Middle frontal gyrus (tissue), 1 donor: ENCODE measurements at regions not wholly inside any gene's neighbourhood (a gene's known extent, or its start where the extent isn't known, plus 50 kb on each side); places are given as distances from the start of the nearest gene placed in this dataset.

ENCODE experiments used
- DNase-seq: peaks from one replicate; pipeline ENCODE4 v3.0.0-alpha.2; 2015; ENCODE audit warnings: low spot score; ENCODE audit errors: extremely low spot score

DNA sequence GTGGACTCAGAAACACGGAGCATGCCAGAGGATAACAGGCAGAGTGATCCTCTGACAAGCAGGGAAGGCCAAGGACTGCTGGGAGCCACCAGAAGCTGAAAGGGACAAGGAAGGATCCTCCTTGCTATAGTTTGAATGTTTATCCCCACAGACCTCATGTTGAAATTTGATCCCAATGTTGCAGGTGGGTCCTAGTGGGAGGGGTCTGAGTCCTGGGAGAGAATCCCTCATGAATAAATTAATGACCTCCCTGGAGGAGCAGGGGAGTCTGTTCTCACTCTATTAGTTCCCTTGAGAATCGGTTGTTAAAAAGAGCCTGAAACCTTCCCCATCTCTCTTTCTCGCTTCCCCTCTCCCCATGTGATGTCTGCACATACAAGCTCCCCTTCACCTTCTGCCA, 124.4 kb downstream of the FBXO15 start:
- DNase-seq = no peak

DNA sequence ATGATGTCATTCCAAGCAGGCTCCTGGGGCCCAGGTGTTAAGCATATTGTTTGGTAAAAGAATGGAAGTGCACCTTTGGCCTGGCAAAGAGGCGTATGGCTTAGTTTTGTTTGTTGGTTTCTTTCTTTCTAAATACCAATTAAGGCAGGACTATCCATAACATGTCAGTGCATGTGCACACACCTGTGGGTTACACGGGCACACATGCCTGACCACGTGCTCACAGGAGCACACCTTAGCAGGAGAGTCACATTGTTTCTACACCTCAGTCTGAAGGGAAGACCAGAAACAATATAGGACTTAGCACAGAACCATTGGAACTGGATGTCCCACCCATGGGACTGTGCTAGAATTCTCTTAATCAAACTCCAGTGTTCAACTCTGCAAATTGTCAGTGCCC, 127.8 kb downstream of the FBXO15 start:
- no peak for DNase-seq

DNA sequence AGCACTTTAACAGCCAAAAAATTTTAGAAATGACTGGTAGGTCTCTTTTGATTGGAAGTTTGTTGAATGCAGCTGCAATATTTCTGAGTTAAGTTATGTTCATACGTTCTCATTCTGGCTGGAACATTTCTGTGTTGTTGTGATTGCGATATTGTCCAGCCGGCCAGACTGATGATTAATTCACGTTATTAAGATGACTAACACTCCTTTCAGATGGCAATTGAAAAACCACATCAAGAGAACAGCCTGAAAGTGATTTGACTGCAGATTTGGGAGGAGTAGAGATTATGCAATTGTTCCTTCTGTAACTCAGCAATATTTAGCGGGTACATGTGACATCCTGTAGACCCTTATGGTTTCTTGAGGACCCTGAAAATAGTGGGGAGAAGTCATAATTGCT, 133.7 kb downstream of the FBXO15 start:
- no peak for DNase-seq

DNA sequence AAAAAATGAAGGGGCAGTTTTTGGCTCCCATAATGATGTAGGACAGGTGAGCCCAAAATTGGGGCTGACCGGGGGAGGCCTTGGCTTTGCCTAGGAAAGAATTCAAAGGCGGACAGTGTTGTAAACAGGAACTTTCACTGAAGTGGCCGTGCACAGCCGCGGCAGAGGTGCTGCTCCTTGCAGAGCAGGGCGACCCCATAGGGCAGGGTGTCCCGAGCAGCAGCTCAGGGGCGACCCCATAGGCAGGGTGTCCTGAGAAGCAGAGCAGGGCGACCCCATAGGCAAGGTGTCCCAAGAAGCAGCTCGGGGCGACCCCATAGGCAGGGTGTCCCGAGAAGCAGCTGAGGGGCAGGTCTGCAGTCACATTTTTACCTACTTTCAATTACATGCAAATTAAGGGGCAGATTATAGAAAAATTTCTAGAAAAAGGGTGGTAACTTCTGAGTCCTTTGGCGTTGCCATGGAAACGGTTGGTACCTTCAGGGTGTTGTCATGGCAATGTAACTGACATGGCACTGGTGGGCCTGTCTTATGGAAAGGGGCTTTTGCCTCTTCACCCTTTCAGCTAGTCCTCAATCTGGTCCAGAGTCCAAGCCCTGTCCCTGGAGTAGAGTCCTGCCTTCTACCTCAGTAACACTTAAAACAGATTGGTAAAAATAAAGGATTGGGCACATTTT, 134.5 kb downstream of the FBXO15 start:
- DNase-seq = no peak

DNA sequence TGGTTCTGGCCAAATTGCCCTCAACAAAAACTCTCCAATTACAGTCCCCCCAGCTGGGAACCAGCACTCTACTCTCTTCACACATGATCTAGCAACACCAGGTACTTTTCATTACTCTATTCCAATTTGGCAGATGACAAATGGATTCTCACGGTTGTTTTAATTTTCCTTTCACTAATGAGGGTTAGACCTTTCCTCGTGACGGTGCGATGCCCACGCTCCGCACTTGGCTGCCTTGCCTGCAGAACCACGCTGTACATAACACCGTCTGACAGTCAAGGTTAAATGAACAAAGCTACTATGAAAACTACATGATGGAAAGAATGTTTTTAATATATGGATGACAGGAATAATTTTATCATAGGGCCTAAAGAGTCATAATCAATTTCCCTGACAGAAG, 141.5 kb downstream of the FBXO15 start:
- DNase-seq = no peak

DNA sequence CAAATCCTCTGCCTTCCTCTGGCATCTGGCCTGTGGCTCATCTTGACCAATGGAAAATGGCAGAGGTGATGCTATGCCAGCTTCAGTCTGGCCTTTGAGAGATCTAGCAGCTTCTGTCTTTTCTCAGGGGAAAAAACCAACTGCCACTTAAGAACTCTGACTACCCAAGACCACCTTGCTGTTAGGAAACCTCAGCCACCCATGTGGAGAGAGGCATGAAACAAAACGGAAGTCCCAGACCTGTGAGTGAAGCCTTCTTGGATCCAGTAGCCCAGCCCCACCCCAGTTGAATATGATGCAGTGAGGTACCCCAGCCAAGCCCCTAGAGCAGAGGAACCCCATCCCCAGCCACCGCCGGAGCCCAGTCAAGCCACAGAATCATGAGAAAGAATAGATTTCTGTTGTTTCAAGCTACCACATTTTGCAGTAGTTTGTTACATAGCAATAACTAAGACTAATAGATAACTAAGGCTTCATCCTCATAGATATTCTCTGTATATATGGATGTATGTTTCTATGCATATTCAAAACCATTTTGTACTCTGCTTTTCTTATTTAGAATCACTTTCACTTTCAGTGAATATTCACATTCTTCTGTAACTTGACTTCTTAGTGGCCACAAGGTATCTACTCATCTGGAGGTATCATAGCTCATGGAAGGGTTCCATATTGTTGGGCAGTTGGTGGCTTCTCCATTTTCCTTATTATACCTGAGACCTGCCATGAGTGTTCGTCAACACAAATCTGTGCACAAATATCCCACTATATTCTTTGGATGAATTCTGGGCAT, 142.1 kb downstream of the FBXO15 start:
- DNase-seq = no peak

DNA sequence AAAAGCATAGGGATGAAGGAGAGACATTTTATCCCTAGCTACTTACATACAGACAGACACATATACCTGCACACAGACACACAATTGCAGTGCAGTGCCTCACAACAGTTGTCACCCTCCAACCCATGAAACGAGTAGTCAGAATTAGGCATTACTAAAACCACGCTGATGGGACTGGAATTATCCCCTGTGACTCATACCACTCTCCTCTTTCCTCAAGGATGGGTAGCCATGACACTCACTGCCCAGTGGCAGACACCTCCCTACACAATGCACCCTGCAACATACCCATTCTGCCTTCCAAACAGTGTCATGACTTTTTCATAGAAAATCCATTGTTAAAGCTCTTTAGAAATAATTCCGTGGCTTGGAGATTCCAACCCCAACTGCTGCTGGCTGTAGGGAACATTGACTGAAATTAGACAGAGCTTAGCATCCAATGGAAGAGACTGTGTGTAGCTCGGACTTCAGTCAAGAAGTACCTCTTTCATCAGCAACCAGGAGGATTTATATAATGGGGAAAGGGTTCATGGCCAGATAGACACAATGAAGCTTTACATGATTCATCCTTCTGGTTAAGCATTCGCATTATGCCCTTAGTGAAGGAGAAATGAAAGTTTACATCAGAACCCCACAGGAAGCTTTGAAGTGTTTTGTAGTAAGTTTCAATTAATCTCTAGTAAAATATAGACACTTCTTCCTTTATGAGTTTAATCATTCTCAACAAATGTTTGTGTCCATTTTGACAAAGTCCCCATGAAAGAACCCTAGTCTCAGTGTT, 155.2 kb downstream of the FBXO15 start:
- no peak for DNase-seq

DNA sequence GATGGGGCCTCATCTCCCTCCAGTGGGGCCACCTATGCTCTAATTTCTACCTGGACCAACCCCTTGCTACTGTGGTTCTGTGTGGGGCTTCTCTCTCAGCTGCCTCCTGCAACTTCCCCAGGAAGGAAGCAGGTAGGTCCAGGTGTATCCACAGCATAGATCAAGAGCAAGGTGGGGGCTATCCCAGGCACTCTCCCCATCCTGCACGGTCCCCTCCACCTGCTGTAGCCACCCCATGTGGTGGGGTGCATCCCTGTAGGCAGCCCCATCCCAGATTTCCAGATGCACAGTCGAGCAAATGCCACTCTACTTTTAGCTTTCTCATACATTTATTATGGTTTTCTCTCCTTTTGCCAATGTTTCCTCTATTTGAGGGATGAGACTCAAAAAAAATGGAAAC, 156.1 kb downstream of the FBXO15 start:
- no peak for DNase-seq

DNA sequence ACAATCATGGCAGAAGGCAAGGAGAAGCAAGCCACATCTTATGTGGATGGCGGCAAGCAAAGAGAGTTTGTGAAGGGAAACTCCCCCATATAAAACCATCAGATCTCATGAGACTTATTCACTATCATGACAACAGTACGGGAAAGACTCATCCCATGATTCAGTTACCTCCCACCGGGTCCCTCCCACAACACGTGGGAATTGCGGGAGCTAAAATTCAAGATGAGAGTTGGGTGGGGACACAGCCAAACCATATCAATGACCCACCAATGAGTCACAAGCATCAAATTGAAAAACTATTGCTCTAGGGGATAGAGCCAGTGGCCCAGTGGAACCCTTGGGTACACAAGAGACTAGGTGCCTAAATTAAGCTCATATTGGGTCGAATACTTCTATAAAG, 157.4 kb downstream of the FBXO15 start:
- no peak for DNase-seq

DNA sequence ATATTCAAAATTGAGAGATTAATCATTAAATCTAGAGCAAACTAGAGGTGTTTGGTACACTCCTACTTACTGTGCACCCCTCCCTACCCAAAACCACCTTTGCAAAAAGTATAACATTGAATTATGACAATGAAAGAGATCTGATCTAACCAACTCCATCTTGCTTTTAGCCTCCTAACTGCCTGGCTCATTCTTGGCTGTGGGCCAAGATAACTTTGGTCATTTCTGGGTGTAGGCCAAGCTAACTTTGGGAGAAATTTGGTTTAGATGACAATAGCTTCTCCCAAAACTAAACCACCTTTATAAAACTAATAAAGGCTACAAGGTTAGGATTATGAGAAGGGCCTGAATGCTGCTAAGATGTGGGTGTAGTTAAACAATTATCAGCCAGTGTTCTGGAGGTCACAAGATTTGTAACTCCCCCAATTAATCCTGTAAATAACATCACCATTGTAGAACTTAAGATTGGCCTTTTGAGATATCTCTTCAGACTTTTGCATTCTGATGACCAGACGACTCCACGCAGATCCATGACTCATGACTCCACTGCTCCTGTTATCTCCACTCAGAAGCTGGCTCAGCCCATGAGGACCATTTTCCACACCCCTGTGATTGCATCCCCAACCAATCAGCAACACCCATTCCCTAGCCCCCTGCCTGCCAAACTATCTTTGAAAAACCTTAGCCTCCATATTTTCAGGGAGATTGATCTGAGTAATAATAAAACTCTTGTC, 160.2 kb downstream of the FBXO15 start:
- no peak for DNase-seq

DNA sequence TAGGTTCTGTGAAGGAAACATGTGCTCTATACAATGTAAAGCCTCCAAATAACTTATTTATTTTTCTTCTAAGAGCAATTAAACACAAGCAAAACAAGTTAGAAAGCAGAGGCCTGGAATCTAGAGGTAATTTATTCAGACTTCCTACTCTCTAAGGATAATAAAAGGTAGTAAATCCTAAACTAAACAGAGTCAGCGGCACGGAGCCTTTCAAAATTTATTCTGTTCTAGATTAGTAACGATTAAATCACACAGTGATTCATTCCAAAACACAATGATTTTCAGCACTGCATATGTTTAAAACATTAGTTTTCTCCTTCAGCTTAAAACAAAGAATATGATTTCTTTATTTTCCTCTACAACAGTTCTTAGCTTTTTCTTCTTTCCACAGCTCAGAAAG, 160.9 kb downstream of the FBXO15 start:
- peak; percentile 23 for DNase-seq

DNA sequence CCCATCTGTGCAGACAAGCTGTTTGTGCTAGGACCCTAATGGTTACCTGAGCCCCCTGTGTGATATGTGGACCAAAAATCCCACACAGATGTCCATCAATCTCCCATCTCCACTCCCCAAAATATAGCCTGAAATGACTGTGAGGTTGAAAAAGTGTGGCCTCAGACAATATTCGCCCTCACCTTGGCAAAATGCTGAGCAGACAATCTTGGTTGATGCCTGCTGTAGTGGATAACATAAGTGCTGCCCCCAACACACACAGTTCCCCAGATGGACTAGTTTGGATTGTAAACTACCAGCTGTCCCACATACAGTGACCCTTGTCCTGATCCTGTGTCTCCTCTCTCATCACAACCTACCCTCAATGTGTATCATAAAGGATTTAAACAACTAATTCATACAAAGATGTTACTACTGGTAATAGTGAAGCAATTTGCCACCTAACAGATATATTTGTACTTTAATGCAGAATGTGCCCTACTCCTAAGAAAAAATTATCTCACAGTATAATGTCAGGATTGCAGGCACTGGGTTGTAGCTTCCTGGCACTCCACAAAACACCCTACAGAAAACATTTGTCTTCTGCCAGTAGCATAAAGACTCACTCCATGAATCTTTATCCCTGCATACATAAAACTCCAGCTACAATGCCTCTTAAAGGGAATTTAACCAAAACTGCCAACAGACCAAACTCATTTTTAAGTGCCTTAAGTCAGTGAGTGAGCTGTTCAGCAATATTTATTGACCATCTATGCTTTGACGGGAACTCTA, 161.6 kb downstream of the FBXO15 start:
- DNase-seq = no peak

DNA sequence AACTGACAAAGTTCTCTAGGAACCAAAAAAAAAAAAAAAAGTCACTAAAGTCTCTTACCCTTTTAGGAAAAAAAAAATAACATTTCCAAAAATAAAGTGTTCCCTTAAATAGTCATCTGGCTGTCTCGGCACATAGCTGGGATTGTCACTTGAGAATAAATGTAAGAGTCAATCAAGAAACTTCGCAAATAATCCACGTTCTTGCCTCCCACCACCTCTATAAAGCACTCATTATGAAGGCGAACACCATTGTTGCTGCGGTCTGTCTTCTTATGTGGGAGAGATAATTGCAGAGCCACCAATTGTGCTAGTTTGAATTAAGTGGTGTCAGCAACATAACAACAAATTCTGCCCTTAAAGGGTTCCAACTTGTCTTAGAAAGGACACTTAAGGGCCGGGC, 163.7 kb downstream of the FBXO15 start:
- DNase-seq = no peak

DNA sequence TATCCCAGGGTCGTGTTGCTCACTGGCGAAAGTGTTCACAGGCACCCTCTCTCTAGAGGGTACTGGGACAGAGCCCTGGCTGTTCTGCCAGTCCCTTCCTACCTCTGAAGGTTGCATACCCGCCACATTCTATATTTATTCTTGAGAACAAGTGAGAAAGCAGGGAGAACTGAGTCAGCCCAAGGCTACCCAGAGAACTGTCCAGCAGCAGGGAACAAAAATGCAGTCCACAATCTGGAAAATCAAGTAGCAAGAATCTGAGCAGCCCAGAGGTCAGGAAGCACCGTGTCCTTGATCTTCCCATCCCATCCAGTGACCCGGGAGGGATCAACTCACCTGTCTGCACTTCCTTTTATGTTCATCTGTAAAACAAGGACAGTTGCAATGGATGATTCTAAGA, 164.1 kb downstream of the FBXO15 start:
- DNase-seq = no peak

DNA sequence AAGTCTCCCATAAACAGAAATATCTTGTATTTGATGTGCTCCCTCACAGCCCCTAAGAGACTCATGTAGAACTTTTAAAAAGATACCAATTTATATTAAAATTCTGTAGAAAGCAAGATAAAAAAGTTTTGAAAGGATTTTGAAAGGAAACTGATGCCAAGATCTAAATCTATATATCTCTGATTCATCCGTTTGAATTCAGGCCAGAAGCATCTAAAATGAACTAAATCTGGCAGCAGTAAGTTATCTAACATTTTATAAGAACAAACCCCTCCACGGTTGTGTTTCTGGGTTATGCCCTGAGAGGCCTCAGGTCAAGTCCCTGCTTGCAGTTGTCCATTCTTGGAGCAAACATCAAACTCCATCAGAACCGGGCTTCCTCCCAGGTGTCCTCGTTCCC, 165.8 kb downstream of the FBXO15 start:
- DNase-seq = no peak

DNA sequence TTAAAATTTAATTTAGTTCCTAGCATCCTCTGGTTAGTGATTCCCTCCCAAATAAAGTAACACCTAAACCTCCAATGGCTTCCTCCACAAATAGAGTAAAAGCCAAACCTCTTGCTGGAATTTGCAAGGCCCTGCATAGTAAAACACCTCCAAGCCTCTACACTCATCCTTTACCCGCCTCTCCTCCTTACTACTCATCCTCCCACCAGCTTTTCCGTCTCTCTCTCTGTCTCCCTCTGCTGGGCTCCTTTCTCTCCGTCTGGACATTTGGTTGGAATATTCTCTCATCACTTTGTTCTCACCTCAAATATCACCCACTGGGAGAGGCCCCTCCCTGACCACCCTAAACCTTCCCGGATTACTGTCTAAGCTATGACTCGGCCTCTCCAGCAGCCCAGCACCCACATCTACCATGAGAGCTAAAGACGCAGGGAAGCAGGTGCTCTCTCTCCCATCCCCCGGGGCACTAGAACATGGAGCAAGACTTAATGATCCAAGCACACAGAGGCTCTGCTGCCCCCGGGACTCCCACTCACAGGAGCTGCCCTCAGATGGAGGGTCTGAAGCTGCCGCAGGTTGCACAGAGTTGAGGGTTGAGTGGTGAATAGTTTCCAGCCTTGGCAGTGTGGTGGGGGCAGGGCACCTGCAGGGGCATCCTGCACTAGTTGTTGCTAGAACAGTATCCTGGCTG, 167.2 kb downstream of the FBXO15 start:
- no peak for DNase-seq

DNA sequence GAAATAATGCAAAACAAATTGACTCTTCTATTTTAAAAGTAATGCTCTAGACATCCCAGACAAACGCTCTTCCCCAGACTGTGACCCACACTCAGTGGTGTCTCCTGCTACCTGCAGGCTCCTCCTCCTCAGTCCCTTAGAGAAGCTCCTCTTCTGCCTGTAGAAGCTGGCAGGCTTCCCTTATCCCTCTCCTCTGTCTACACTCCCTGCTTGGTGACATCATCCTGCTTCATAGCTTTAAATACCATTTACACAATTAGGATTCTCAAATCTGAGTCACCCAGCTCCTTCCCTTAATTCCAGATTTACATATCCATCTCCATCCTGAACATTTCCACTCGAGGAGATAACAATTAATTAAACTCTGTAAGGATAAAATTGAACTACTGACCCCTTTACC, 167.9 kb downstream of the FBXO15 start:
- DNase-seq = no peak

DNA sequence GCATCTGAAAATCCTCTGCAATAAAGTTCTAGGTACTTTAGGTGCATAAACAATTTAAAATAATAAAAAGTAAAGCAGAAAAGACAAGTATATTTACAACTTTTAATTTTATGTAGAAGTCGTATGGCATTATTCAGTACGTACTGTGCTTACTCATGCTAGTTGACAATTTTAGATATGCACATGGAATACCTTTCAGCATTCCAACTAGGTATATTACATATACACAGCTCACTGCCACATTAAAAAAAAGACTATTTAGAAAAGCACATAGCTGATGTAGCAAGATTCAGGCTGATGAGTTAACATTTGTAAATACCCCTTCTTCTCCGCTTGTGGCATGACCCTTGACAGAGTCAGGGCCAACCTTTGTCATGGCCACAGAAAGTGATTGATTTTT, 171.2 kb downstream of the FBXO15 start:
- no peak for DNase-seq

DNA sequence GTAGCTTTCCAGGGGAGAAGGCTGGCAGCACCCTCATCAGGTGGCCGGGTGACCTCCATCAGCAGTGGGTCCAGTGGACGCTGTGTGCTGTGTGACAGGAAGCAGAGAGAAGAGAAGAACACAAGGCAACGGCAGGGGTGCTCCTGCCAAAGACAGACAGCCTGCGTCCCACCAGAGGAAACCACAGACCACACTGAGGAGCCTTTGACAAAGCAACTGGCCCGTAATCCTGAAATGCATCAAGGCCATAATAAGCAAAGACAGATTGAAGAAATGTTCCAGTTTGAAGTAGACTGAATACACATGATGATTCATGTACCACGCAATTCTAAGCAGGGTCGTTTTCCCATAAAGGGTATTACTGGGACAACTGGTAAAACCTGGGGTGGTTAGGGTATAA, 172.4 kb downstream of the FBXO15 start:
- DNase-seq = no peak

DNA sequence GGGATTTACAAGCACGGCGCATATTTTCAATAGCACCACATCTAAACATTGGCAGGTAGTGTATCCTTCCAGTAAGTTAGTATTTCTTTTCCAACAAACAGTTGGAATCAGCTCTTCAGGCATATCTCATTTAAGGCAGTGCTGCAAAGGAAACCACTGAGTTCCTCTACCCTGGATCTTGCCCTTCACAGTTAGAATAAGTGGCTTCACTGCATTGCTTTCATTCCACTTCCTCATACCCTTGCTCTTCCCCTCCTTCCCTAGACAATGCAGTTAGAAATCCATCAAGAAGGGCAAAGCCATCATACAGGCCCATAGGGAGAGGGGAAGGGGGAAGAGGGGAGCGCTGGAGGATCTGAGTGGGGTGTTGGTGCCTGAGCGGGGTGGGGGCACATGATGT, 173.7 kb downstream of the FBXO15 start:
- no peak for DNase-seq
